IPS-NIHi11 (cell line): ENCODE measurements at regions not wholly inside any gene's neighbourhood (a gene's known extent, or its start where the extent isn't known, plus 50 kb on each side); places are given as distances from the start of the nearest gene placed in this dataset.
"Not testable (repeated sequence)": the region's sequence is repeated elsewhere in the genome, so short reads cannot be mapped to it uniquely, and the experiment has no call there.

Experiments
- DNase-seq: peaks from one replicate; pipeline ENCODE4 v3.0.0; 2012; ENCODE audit warnings: mixed read lengths, low spot score

- no peak for DNase-seq
Measured at GRCh38 chr1:228546541-228547463, 59.6 kb downstream of the RNF187 start.

- no peak for DNase-seq
Measured at GRCh38 chr1:228547464-228547792, 60.2 kb downstream of the RNF187 start.

DNA sequence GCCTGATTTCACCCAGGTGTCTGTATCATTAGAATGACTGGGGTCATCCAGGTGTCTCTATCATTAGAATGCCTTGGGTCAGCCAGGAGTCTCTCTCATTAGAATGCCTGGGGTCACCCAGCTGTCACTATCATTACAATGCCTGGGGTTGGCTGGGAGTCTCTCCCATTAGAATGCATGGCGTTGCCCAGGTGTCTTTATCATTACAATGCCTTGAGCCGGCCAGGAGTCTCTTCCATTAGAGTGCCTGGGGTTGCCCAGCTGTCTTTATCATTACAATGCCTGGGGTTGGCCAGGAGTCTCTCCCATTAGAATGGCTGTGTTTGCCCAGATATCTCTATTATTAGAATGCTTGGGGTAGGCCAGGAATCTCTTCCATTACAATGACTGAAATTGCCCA lies 61.6 kb downstream of the RNF187 start:
- DNase-seq: no peak

GRCh38 chr1:228552596-228553176 lies 65.5 kb downstream of the RNF187 start:
- no peak for DNase-seq

DNA sequence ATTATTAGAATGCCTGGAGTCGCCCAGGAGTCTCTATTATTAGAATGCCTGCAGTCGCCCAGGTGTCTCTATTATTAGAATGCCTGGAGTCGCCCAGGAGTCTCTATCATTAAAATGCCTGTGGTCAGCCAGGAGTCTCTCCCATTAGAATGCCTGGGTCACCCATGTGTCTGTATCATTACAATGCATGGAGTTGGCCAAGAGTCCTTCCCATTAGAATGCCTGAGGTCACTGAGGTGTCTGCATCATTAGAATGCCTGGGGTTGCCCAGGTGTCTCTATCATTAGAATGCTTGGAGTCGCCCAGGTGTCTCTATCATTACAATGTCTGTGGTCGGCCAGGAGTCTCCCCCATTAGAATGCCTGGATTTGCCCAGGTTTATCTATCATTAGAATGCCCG lies 66.9 kb downstream of the RNF187 start:
- DNase-seq: no peak

DNA sequence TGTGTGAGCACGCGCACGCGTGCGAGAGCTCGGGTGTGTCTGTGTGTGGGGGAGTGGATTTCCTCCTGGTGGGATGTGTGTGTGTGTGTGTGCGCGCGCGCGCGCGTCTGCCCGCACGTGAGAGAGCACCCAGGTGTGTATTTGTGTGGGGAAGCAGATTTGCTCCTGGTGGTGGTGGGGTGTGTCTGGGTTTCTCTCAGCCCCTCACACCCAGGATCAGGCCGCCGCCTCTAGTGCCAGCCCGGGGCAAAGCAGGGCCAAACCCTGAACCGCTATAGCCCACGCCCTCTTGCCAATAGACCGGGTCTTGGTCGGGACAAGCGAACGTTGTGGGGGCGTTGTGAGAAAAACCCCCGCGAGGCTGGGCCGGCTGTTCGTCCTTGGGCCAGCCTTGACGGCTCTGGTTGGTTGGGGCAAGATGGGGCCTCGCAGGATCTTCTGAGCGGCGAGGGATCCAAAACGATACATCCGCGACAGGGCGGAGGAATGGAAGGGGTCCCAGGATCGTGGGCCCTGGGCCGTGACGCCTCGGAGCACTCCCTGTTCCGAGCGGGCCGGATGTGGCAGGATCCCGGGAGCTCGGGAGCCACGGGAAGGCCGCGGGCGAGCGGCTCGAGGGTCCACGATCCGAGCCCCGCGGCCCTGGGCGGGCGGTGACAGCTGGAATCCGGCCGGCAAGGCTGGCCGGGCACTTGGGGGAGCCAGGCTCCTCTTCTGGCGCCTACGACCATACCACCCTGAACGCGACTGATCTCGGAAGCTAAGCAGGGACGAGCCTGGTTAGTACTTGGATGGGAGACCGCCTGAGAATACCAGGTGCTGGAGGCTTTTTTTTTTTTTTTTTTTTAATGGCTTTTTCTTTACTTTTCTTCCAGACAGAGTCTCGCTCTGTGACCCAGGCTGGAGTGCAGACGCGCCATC lies 68.2 kb downstream of the RNF187 start:
- DNase-seq: peak; percentile 15

DNA sequence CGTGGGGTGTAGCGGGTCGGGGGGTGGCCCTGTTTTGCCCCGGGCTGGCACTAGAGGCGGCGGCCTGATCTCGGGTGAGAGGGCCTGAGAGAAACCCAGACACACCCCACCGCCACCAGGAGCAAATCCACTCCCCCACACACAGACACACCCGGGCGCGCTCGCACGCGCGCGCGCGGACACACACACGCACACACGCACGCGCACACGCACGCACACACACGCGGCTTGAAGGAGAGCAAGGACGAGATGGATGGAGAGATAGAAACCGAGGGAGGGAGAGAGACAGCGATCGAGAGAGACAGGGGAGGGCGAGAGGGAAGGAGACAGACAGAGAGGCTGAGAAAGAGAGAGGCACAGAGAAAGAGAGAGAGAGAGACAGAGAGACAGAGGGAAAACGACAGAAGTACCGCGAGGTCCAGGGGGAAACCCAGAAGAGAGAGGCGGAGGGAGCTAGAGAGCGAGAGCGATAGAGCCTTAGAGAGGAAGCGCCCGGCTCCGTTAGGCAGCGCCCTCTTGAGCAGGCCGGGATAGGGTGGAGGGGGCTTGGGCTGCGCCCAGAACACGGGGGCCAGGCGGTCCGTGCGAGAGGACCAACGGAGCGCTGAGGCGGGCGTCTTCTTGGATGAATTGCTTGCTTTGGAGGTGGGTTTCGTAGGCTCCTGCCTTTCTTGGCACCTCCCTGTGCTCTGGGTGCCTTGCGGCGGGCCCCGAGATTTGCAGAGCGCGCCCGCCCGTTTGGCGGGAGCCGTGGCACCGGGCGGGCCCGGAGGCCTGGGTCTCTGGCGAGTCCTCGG lies 69.7 kb downstream of the RNF187 start:
- DNase-seq: not testable (repeated sequence)
